Lower leg skin (tissue), 3 donors: ENCODE measurements at regions not wholly inside any gene's neighbourhood (a gene's known extent, or its start where the extent isn't known, plus 50 kb on each side); places are given as distances from the start of the nearest gene placed in this dataset.

Experiments
- CTCF ChIP-seq, 3 donors: fragments of 450-650 bp; IDR thresholded peaks; one replicate each; pipeline ENCODE4 v1.5.1; 2016; ENCODE audit warnings: antibody characterized with exemption in 3 of 3, mild to moderate bottlenecking in 3 of 3, moderate library complexity in 2 of 3
- POLR2A ChIP-seq, 2 donors: fragments of 450-650 bp; IDR thresholded peaks; one replicate each; pipeline ENCODE4 v1.6.1; 2016 to 2017; ENCODE audit warnings: antibody characterized with exemption in 2 of 2, mild to moderate bottlenecking in 1 of 2, moderate library complexity in 1 of 2

GRCh38 chr15:81724536-81724935 is 321.3 kb downstream of the MEX3B start:
- TF ChIP-seq CTCF (IDR thresholded peaks at IDR 0.05), result no peak
- no peak for TF ChIP-seq POLR2A (IDR thresholded peaks at IDR 0.05)
